ENCODE measurements at regions not wholly inside any gene's neighbourhood (a gene's known extent, or its start where the extent isn't known, plus 50 kb on each side); places are given as distances from the start of the nearest gene placed in this dataset.

DNA sequence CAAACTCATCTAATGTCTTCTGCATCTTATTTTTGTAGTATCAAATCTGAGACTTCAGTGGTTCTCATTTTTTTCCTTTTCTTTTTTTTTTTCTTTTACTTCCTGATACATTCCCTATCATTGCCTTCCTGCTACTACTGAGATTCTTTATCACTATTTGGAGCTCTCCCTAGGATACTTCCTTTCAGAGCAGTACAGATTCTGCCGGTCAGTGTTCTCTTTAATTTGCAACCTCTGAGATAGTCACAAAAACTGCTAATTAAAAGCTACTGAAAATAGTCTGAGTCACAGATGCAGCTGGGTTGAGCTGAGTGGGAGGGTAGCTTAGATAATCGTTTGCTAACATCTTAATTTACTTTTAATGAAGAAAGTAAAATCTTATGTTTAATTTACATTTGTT is 1279.7 kb downstream of the ARAP2 start:
- Histone ChIP-seq H3K27ac (ENCODE audit: insufficient read length, low read depth, low read length) (no peak overlapping the region), H2BK20ac (ENCODE audit: low read depth, low read length, poor library complexity, severe bottlenecking) (no peak overlapping the region), H3K79me2 (ENCODE audit: insufficient read depth, low read length) (no peaks in the 10 kb centered on the region), H4K91ac (ENCODE audit: insufficient read length, low read depth, low read length) (no peak overlapping the region), H2BK120ac (ENCODE audit: low read depth, low read length, poor library complexity, severe bottlenecking) (no peak overlapping the region), H3T11ph (ENCODE audit: low read length) (no peak overlapping the region), H2BK5ac (ENCODE audit: insufficient read length, low read length) (no peak overlapping the region), H4K8ac (replicated peaks; ENCODE audit: insufficient read length, low read depth, low read length) (no peak overlapping the region), H3K79me1 (ENCODE audit: insufficient read depth, low read depth, low read length, poor library complexity, severe bottlenecking) (no peaks in the 10 kb centered on the region), H2BK12ac (ENCODE audit: insufficient read length, low read depth, low read length) (no peak overlapping the region), H3K18ac (ENCODE audit: insufficient read length, low read depth, low read length) (no peak overlapping the region), H2BK15ac (ENCODE audit: low read depth, low read length) (no peak overlapping the region), H2AK5ac (ENCODE audit: insufficient read length, low read length) (no peak overlapping the region), H4K5ac (ENCODE audit: insufficient read length, low read depth, low read length) (no peak overlapping the region), H3K4me2 (ENCODE audit: insufficient read depth, insufficient read length, low read length) (no peak overlapping the region), H3K56ac (ENCODE audit: insufficient read length, low read depth, low read length) (no peak overlapping the region), H3K27me3 (ENCODE audit: insufficient read depth, low read length) (no peaks in the 10 kb centered on the region), H3K4me1 (ENCODE audit: insufficient read depth, low read length) (no peaks in the 10 kb centered on the region), H4K20me1 (ENCODE audit: control insufficient read depth, insufficient read depth, insufficient read length) (no peaks in the 10 kb centered on the region), H2AFZ (ENCODE audit: low read length) (no peak overlapping the region), H3K9ac (ENCODE audit: extremely low read depth, insufficient read length, low read length) (no peak overlapping the region), H3K23ac (ENCODE audit: insufficient read length, low read depth, low read length) (no peak overlapping the region), H3K23me2 (ENCODE audit: insufficient read length, low read depth, low read length, poor library complexity, severe bottlenecking) (no peaks in the 10 kb centered on the region), H3K14ac (ENCODE audit: insufficient read depth, low read length) (no peak overlapping the region), H3K9me3 (ENCODE audit: control insufficient read depth, low read depth, low read length) (no peaks in the 10 kb centered on the region), H3K4ac (ENCODE audit: low read depth, low read length) (no peak overlapping the region)
- WGBS (ENCODE audit: extremely low coverage, insufficient read length, low lambda C conversion rate): no CpG with 5 or more reads among the region's 2 CpGs
- Mint-ChIP-seq H3K9me3 (no peaks in the 10 kb centered on the region), H3K27ac (peak overlapping the region in 2 of 3 experiments; percentile 34 to 59; a peak in 4 of 7 replicates), H3K27me3 (ENCODE audit: low read depth) (no peaks in the 10 kb centered on the region), H3K4me3 (no peak overlapping the region), H3K4me1 (peaks cover 7 to 8% of the 10 kb centered on the region in 2 experiments), H3K36me3 (ENCODE audit: insufficient read depth in 1 of 3, low read depth in 3 of 3) (no peaks in the 10 kb centered on the region)
- TF ChIP-seq, protein P1, sequence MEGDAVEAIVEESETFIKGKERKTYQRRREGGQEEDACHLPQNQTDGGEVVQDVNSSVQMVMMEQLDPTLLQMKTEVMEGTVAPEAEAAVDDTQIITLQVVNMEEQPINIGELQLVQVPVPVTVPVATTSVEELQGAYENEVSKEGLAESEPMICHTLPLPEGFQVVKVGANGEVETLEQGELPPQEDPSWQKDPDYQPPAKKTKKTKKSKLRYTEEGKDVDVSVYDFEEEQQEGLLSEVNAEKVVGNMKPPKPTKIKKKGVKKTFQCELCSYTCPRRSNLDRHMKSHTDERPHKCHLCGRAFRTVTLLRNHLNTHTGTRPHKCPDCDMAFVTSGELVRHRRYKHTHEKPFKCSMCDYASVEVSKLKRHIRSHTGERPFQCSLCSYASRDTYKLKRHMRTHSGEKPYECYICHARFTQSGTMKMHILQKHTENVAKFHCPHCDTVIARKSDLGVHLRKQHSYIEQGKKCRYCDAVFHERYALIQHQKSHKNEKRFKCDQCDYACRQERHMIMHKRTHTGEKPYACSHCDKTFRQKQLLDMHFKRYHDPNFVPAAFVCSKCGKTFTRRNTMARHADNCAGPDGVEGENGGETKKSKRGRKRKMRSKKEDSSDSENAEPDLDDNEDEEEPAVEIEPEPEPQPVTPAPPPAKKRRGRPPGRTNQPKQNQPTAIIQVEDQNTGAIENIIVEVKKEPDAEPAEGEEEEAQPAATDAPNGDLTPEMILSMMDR (conservative IDR thresholded peaks at IDR 0.05): no peak
- DNase-seq: no peak

Data from H9 (cell line).